GM19099 (cell line): ENCODE measurements at regions not wholly inside any gene's neighbourhood (a gene's known extent, or its start where the extent isn't known, plus 50 kb on each side); places are given as distances from the start of the nearest gene placed in this dataset.

ENCODE experiments used
- POLR2A ChIP-seq: IDR thresholded peaks from 3 replicates; pipeline ENCODE4 v1.6.1; 2011; ENCODE audit warnings: low read depth; ENCODE audit not compliant: insufficient read length; ENCODE audit errors: extremely low read depth

DNA sequence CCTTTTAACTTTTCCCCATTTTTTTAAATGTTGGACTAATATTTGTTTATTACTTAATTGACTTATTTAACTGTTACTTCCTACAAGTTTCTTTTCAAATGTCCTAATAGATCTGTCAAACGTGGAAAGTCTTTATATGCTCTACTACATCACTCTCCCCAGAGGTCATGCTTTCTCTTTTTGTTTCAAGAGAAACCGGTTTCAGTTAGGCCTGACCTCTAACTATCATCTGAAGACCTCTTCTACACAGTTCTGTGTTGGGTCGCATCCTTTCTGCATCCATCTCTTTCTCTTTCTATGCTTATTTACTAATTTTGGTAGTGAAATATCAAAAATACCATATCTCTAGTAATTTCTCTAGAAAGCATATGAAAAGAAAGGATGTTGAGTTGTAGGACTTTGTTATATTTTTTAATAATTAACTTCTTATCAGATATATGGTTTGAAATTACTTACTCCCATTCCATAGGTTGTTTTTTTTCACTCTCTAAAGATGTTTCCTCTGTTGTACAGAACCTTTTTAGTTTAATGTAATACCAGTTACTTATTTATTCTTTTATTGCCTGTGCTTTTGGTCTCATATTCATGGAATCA is 781.2 kb upstream of the ARPP21 start:
- TF ChIP-seq POLR2A = no peak

GRCh38 chr3:34859746-34860145 is 779.6 kb upstream of the ARPP21 start:
- no peak for TF ChIP-seq POLR2A

GRCh38 chr3:34862456-34862855 is 776.9 kb upstream of the ARPP21 start:
- no peak for TF ChIP-seq POLR2A

GRCh38 chr3:34863485-34863884 is 775.8 kb upstream of the ARPP21 start:
- TF ChIP-seq POLR2A = no peak

DNA sequence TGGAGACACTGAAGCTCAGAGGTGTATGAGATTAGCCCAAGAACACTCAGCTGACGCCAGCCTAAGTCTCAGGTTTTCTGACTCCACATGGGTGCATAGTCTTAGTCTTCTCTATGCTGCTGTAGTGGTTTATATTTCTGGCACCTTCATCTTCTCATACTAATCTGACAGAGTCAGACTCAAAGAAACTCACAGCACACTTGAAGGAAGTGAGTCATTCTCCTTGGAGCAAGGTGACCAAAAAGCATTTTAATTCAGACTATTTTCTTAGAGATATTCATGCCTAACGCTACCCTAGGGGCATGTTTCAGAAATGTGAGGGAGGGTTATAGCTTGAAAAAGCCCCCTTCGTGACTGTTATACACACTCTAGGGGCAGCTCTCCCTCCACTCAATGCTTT is 775.3 kb upstream of the ARPP21 start:
- no peak for TF ChIP-seq POLR2A

- no peak for TF ChIP-seq POLR2A
Measured at GRCh38 chr3:34865346-34865745, 774.0 kb upstream of the ARPP21 start.

- TF ChIP-seq POLR2A = no peak
Measured at GRCh38 chr3:34868935-34869334, 770.4 kb upstream of the ARPP21 start.

- TF ChIP-seq POLR2A = no peak
Measured at GRCh38 chr3:34869696-34870095, 769.6 kb upstream of the ARPP21 start.

GRCh38 chr3:34872406-34872805 is 766.9 kb upstream of the ARPP21 start:
- no peak for TF ChIP-seq POLR2A

GRCh38 chr3:34876997-34877396 is 762.3 kb upstream of the ARPP21 start:
- no peak for TF ChIP-seq POLR2A

DNA sequence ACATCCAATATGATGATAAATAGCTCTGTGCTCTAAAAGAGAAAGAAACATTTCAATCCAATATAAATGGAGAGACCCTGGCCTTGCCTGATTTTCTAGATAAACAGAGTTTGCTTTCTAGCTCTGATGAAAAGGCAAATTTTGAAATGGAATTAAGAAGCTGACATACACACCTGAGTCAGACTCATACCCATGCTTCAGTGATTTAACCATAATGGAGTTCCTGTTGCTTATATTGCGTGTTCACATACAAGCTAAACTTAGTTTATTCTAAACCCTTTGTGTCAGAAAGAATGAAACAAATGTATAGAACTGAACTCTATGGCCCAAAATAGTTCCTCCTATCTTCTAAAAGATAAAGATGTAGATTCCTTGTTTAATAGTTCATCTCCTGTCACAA is 760.8 kb upstream of the ARPP21 start:
- no peak for TF ChIP-seq POLR2A

GRCh38 chr3:34881026-34881425 is 758.3 kb upstream of the ARPP21 start:
- no peak for TF ChIP-seq POLR2A

DNA sequence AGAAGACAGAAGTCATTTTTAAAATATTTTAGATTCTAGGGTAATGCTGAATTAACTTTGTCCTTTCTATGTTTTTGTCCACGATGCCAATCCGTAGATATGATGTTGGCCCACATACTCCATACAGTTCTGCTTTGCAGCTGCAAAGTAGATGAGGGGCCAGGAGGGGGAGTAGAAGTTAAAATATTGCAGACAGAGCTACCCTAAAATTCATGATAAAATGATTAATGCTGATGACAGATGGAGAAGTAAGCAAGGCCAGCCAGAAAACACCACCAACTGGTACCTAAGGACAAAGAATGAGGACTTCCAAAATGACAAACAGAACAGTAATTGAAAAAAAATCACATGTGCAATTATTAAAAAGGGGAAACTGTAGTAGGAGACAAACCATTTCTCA is 756.6 kb upstream of the ARPP21 start:
- no peak for TF ChIP-seq POLR2A

GRCh38 chr3:34884007-34884406 is 755.3 kb upstream of the ARPP21 start:
- no peak for TF ChIP-seq POLR2A

DNA sequence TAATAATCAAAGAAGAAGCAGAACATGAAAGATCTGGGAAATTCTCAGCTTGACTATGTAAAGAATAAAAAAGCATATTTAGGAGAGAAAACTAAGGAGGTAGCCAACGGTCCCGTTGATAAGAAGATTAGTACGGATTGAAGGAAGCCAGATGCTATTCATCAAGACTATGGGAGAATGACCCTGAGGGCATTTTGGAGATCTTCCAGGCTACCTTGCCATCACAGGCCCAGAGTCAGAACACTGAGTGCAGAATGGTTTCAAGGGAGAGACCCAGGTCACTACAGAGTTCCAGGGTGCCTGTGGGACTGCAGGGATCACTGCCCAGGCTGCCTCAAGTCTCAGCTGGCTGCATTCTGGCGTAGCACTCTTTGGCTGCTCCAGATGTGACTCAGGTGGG is 752.9 kb upstream of the ARPP21 start:
- TF ChIP-seq POLR2A = no peak

GRCh38 chr3:34889641-34890040 is 749.7 kb upstream of the ARPP21 start:
- no peak for TF ChIP-seq POLR2A

DNA sequence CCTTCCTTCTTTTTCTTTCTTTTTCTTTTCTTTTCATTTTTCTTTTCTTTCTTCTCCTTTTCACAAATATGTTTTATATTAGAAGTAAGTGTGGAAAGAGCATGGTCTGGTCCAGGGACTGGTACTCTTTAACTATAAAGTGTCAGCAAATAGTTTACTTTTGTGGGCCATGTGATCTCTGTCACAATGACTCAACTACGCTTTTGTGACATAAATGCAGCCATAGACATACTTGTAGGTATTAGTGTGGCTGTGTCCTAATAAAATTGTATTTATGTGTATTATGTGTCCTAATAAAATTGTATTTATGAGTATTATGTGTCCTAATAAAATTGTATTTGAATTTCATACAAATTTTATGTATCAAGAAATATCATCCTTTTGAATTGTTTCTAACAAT is 749.1 kb upstream of the ARPP21 start:
- TF ChIP-seq POLR2A = no peak

- TF ChIP-seq POLR2A = no peak
Measured at GRCh38 chr3:34891941-34892340, 747.4 kb upstream of the ARPP21 start.

- TF ChIP-seq POLR2A = no peak
Measured at GRCh38 chr3:34895841-34896240, 743.5 kb upstream of the ARPP21 start.

DNA sequence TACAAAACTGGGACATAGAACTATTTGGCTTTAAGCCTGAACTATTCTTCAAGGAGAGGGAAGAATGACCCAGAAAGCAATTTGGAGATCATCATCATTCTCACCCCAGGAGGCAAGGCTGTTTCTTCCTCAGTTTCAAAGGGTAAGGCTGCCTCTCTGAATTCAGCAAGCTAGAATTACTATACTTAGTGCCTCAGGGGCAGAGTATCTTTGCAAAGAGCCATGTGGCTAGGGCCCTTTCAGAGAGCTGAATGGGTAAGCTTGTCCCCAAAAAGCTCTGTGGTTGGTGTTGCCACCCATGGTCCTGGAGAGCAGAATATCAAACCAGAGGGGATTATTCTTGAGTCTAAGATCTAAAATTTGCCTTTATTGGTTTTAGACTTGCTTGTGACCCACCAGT is 720.3 kb upstream of the ARPP21 start:
- no peak for TF ChIP-seq POLR2A
